ENCODE measurements at regions not wholly inside any gene's neighbourhood (a gene's known extent, or its start where the extent isn't known, plus 50 kb on each side); places are given as distances from the start of the nearest gene placed in this dataset.

GRCh38 chr10:24009115-24009514 is 199.8 kb upstream of the KIAA1217 start:
- TF ChIP-seq CTCF (IDR thresholded peaks at IDR 0.05; ENCODE audit: insufficient read depth, low read depth, low read length) (no peak), EZH2 (IDR thresholded peaks at IDR 0.05; ENCODE audit: insufficient read depth, low read length) (no peak)

Measured in astrocyte (in vitro differentiated cells and primary cell).